ENCODE measurements at regions not wholly inside any gene's neighbourhood (a gene's known extent, or its start where the extent isn't known, plus 50 kb on each side); places are given as distances from the start of the nearest gene placed in this dataset.

DNA sequence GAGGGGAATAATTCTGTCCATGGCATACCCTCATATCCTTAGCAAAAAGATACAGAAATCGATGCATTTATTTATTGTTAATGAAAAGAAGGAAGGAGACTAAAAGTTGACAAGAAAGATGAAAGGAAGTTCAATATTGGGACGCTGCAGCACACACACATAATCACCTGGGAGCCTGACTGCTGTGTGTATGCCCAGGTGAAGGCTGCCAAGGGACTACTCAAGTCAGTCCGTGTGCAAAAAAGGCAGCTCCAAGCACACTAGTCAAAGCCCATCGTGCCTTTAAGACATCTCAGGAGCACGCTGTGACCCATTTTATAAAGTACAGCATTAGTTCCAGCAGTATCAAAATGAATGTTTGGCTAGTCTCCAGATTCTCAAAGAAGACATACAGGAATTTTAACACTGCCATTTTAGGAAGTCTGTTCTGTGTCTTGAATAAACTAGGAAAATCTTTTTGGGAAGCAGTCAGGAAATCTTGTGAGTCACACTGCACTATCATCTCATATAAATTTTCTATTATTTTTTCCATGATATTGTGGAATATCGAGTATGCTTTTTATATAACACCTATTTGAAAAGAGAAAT is 363.9 kb downstream of the GASK1B start:
- ChIA-PET POLR2A (no interaction called here), CTCF (no interaction called here)
- H3K36me3 ChIP-seq (ENCODE audit: control insufficient read depth, insufficient read depth, low read length): no peaks in the 10 kb centered on the region
- TF ChIP-seq, protein P1, sequence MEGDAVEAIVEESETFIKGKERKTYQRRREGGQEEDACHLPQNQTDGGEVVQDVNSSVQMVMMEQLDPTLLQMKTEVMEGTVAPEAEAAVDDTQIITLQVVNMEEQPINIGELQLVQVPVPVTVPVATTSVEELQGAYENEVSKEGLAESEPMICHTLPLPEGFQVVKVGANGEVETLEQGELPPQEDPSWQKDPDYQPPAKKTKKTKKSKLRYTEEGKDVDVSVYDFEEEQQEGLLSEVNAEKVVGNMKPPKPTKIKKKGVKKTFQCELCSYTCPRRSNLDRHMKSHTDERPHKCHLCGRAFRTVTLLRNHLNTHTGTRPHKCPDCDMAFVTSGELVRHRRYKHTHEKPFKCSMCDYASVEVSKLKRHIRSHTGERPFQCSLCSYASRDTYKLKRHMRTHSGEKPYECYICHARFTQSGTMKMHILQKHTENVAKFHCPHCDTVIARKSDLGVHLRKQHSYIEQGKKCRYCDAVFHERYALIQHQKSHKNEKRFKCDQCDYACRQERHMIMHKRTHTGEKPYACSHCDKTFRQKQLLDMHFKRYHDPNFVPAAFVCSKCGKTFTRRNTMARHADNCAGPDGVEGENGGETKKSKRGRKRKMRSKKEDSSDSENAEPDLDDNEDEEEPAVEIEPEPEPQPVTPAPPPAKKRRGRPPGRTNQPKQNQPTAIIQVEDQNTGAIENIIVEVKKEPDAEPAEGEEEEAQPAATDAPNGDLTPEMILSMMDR (IDR thresholded peaks at IDR 0.05; ENCODE audit: insufficient read depth, low read depth, low read length): no peak
- no peak overlapping the region for H3K4me3 ChIP-seq (ENCODE audit: low read depth, low read length)
- DNase-seq (ENCODE audit: low read depth): no peak
- H3K27me3 ChIP-seq (ENCODE audit: control insufficient read depth, insufficient read depth, low read length): no peaks in the 10 kb centered on the region

DNA sequence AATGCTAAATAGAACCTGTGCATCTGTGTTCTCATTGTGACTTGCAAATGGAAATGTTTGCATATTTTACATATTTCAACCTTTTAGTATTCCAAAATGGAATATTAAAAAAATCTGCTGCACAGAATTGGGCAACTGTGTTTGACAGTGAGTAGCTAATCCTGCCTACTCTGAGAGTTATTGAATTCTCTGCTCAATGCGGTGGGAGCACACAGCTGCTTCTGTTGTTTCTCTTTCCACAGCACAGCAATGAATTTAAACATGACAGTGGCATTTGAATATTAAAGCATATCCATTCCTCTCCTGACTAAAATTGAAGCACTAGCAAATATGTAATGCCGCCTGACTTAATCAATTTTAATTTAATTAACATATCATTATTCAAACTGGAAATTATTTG is 366.6 kb downstream of the GASK1B start:
- POLR2A ChIA-PET: no interaction called here
- CTCF ChIA-PET: interaction anchor here (0.6 kb wide), 1 partner anchor 55 kb away, joined by 4 read pairs; no protein-coding TSS in a partner anchor
- no peaks in the 10 kb centered on the region for H3K36me3 ChIP-seq (ENCODE audit: control insufficient read depth, insufficient read depth, low read length)
- no peak overlapping the region for H3K4me3 ChIP-seq (ENCODE audit: low read depth, low read length)
- DNase-seq (ENCODE audit: low read depth): no peak
- TF ChIP-seq, protein P1 (IDR thresholded peaks at IDR 0.05; ENCODE audit: insufficient read depth, low read depth, low read length): no peak
- H3K27me3 ChIP-seq (ENCODE audit: control insufficient read depth, insufficient read depth, low read length): no peaks in the 10 kb centered on the region

DNA sequence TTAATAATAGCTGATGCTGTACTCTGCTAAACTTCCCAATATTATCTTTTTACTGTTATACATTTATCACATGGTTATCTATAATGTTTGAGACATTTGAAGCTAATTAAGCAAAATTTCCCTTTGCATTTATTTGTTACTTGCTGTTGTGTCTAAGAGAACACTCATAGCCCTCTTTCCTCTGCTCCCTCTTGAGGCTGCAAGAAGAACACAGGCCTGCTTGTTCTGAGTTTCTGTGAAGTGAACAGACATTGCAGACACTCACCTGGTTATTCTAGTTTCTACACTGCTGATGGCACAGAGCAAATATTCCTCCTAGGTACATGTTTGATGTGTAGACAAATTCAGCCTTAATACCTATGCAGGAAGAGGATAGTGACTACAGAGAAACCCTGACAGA is 367.8 kb downstream of the GASK1B start:
- ChIA-PET POLR2A (no interaction called here), CTCF (no interaction called here)
- Histone ChIP-seq H3K27me3 (ENCODE audit: control insufficient read depth, insufficient read depth, low read length) (no peaks in the 10 kb centered on the region), H3K36me3 (ENCODE audit: control insufficient read depth, insufficient read depth, low read length) (no peaks in the 10 kb centered on the region), H3K4me3 (ENCODE audit: low read depth, low read length) (no peak overlapping the region)
- DNase-seq (ENCODE audit: low read depth): no peak
- TF ChIP-seq, protein P1 (IDR thresholded peaks at IDR 0.05; ENCODE audit: insufficient read depth, low read depth, low read length): 0 out of 2 replicates have a peak, but pooled peaks have one; percentile 24

DNA sequence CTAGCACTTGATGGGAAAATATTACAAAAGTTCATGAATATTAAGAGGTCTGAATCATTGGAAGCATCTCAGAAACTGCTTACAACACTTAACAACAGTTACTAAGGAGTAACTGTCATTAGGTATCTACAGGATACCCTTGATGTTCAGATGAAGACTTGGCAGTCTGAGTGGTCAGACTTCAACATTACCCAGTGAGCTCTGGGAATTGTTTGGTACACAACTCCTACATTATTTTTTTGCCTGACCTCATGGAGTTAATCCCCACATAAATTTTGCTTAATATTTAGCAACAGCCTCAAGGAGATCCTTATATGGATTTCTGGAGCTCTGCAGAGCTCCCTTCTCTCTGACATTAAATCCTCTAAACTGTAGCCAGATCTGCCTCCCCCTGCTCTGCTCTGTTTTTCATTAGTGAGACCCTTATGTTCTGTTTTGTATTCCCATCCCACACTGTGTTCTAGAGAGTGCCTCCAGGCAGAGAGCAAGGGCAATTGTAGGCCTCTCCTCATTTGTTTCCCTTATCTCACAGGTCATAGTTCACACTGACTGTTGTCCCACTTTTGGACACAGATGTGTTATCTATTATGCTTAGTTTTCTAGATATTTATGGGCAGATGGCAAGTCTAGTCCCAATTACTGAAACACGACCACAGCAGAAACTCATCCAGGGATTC is 368.8 kb downstream of the GASK1B start:
- H3K27me3 ChIP-seq (ENCODE audit: control insufficient read depth, insufficient read depth, low read length): no peaks in the 10 kb centered on the region
- no peak for DNase-seq (ENCODE audit: low read depth)
- POLR2A ChIA-PET: no interaction called here
- TF ChIP-seq, protein P1 (IDR thresholded peaks at IDR 0.05; ENCODE audit: insufficient read depth, low read depth, low read length): no peak
- H3K36me3 ChIP-seq (ENCODE audit: control insufficient read depth, insufficient read depth, low read length): no peaks in the 10 kb centered on the region
- CTCF ChIA-PET: no interaction called here
- H3K4me3 ChIP-seq (ENCODE audit: low read depth, low read length): no peak overlapping the region

DNA sequence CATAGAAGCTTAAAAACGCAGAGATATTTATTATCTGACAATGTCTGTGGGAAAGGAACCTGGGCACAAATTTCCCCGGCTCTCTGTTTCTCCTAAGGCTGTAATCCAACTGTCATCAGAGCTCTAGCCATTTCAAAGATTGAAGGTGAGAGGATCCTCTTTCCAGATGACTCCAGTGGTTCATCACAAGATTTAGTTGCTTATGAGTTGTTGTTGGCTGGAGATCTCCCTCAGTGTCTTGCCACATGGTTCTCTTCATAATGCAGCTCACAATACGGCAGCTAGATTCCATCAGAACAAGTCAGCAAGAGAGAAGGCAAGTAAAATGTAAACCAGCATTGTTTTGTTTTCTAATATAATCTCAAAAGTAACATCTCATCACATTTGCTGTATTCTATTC is 369.4 kb downstream of the GASK1B start:
- TF ChIP-seq, protein P1 (IDR thresholded peaks at IDR 0.05; ENCODE audit: insufficient read depth, low read depth, low read length): no peak
- POLR2A ChIA-PET: no interaction called here

More for the DNA sequence above, 369.4 kb downstream of the GASK1B start:
- no peak for DNase-seq (ENCODE audit: low read depth)
- Histone ChIP-seq H3K4me3 (ENCODE audit: low read depth, low read length) (no peak overlapping the region), H3K36me3 (ENCODE audit: control insufficient read depth, insufficient read depth, low read length) (no peaks in the 10 kb centered on the region), H3K27me3 (ENCODE audit: control insufficient read depth, insufficient read depth, low read length) (no peaks in the 10 kb centered on the region)
- CTCF ChIA-PET: no interaction called here

All from BJ (cell line).